ENCODE measurements at regions not wholly inside any gene's neighbourhood (a gene's known extent, or its start where the extent isn't known, plus 50 kb on each side); places are given as distances from the start of the nearest gene placed in this dataset.

GRCh38 chr7:136049117-136049516 is 72.0 kb upstream of the MTPN start:
- ChIA-PET POLR2A (ENCODE audit: unreplicated experiment) (no interaction called here), CTCF (no interaction called here)
- no CpG with 5 or more reads among the region's 7 CpGs for WGBS, 2 experiments (ENCODE audit: extremely low coverage in 2 of 2, insufficient read length in 1 of 2)
- H3K27ac ChIP-seq (ENCODE audit: insufficient read depth, low read length) = no peak overlapping the region
- H2BK20ac ChIP-seq (ENCODE audit: low read depth, low read length) = no peak overlapping the region
- no peak overlapping the region for H3K23ac ChIP-seq (ENCODE audit: low read depth, low read length)
- no peak overlapping the region for H2AFZ ChIP-seq (replicated peaks; ENCODE audit: low read length, poor library complexity)
- H2BK15ac ChIP-seq (ENCODE audit: low read depth, low read length) = no peak overlapping the region
- no peak overlapping the region for H3K14ac ChIP-seq (replicated peaks; ENCODE audit: low read depth, low read length)
- no peaks in the 10 kb centered on the region for H3K4me1 ChIP-seq (ENCODE audit: control insufficient read depth, insufficient read depth, low read length)
- H3K4me3 ChIP-seq (ENCODE audit: insufficient read depth, low read depth, low read length) = no peak overlapping the region
- BruUV-seq (replicated peaks) = no TSS peak
- no peak overlapping the region for H3K56ac ChIP-seq (ENCODE audit: extremely low read depth, insufficient read depth, low read length)
- H3K4ac ChIP-seq (ENCODE audit: low read depth, low read length) = no peak overlapping the region
- no peak overlapping the region for H4K91ac ChIP-seq (ENCODE audit: insufficient read depth, low read depth, low read length)
- H2AK5ac ChIP-seq (ENCODE audit: low read depth, low read length) = no peak overlapping the region
- no peaks in the 10 kb centered on the region for H3K79me1 ChIP-seq (ENCODE audit: low read depth in 1 of 2, low read length in 2 of 2)
- no peak overlapping the region for H2BK5ac ChIP-seq (ENCODE audit: low read depth, low read length, poor library complexity, severe bottlenecking)
- intact Hi-C loops (cut with micrococcal nuclease) (loop anchor here (5.0 kb wide), 1 partner anchor 52 kb away; no protein-coding TSS in a partner anchor), in situ Hi-C loops (cut with MboI; ENCODE audit: low sequenced_read_pairs) (no loop called here), dilution Hi-C loops (cut with HindIII; ENCODE audit: low sequenced_read_pairs, unreplicated experiment) (no loop called here)
- TF ChIP-seq MAFK (IDR thresholded peaks at IDR 0.05; ENCODE audit: low read depth, low read length) (no peak), CEBPB (IDR thresholded peaks at IDR 0.05; ENCODE audit: low read depth, low read length) (no peak), RCOR1 (IDR thresholded peaks at IDR 0.05; ENCODE audit: insufficient replicate concordance, low read length) (no peak), CHD1 (IDR thresholded peaks at IDR 0.05; ENCODE audit: low read depth, low read length) (no peak), MAZ (IDR thresholded peaks at IDR 0.05; ENCODE audit: borderline replicate concordance, low read depth, low read length) (no peak), ELK1 (IDR thresholded peaks at IDR 0.05; ENCODE audit: borderline replicate concordance, low read depth, low read length) (no peak), RFX5 (IDR thresholded peaks at IDR 0.05; ENCODE audit: low read depth, low read length) (no peak), RAD21 (IDR thresholded peaks at IDR 0.05; ENCODE audit: low read length) (no peak), FOS (IDR thresholded peaks at IDR 0.05; ENCODE audit: low read depth, low read length) (no peak), USF2 (IDR thresholded peaks at IDR 0.05; ENCODE audit: low read depth, low read length) (no peak), SMC3 (IDR thresholded peaks at IDR 0.05; ENCODE audit: low read depth, low read length) (no peak), POLR2A (IDR thresholded peaks at IDR 0.05; ENCODE audit: low read depth, low read length) (no peak), MXI1 (IDR thresholded peaks at IDR 0.05; ENCODE audit: borderline replicate concordance, low read depth, low read length) (no peak), BHLHE40 (IDR thresholded peaks at IDR 0.05; ENCODE audit: low read depth, low read length) (no peak), NFE2L2 (IDR thresholded peaks at IDR 0.05; ENCODE audit: low read depth, low read length) (no peak)
- H4K20me1 ChIP-seq (ENCODE audit: insufficient read depth, low read length) = no peaks in the 10 kb centered on the region
- no peak overlapping the region for H3K18ac ChIP-seq (ENCODE audit: low read depth, low read length)
- no peak overlapping the region for H4K5ac ChIP-seq (ENCODE audit: low read depth, low read length)
- DNase-seq (no peak), ATAC-seq (ENCODE audit: low read depth) (no peak)
- H3K9me1 ChIP-seq (ENCODE audit: insufficient read depth, low read length) = no peaks in the 10 kb centered on the region
- H2BK120ac ChIP-seq (ENCODE audit: low read depth, low read length) = no peak overlapping the region
- no peak overlapping the region for H4K8ac ChIP-seq (ENCODE audit: low read depth in 2 of 2, low read length in 2 of 2)
- H3K9ac ChIP-seq (ENCODE audit: low read depth, low read length) = no peak overlapping the region
- H2AK9ac ChIP-seq (replicated peaks; ENCODE audit: low read depth, low read length, poor library complexity) = no peak overlapping the region
- H3K4me2 ChIP-seq (ENCODE audit: low read depth, low read length) = no peak overlapping the region
- no peaks in the 10 kb centered on the region; the same call in 1 of the 2 replicates for H3K9me3 ChIP-seq (ENCODE audit: control insufficient read depth, insufficient read depth, low read length)
- no peaks in the 10 kb centered on the region for H3K27me3 ChIP-seq (ENCODE audit: control insufficient read depth, insufficient read depth, low read length)
- no peaks in the 10 kb centered on the region for H3K36me3 ChIP-seq (ENCODE audit: control insufficient read depth, insufficient read depth, low read length)
